ENCODE measurements at regions not wholly inside any gene's neighbourhood (a gene's known extent, or its start where the extent isn't known, plus 50 kb on each side); places are given as distances from the start of the nearest gene placed in this dataset.

- Histone ChIP-seq H4K20me1 (ENCODE audit: insufficient read depth, low read length) (no peaks in the 10 kb centered on the region), H3K4me1 (ENCODE audit: insufficient read depth, low read length) (no peaks in the 10 kb centered on the region), H3K27ac (ENCODE audit: low read depth, low read length) (no peak overlapping the region), H3K4me3 (ENCODE audit: insufficient read depth, low read depth, low read length) (no peak overlapping the region), H3K9ac (ENCODE audit: low read length) (no peak overlapping the region), H3K27me3 (ENCODE audit: insufficient read depth, low read length) (no peaks in the 10 kb centered on the region), H2AFZ (ENCODE audit: low read depth, low read length) (no peak overlapping the region), H3K79me2 (ENCODE audit: insufficient read depth, low read length) (no peaks in the 10 kb centered on the region), H3K4me2 (ENCODE audit: low read length) (no peak overlapping the region), H3K9me3 (ENCODE audit: insufficient read depth, low read depth, low read length) (no peaks in the 10 kb centered on the region), H3K36me3 (ENCODE audit: insufficient read depth, low read length) (no peaks in the 10 kb centered on the region)
- TF ChIP-seq, protein P1, sequence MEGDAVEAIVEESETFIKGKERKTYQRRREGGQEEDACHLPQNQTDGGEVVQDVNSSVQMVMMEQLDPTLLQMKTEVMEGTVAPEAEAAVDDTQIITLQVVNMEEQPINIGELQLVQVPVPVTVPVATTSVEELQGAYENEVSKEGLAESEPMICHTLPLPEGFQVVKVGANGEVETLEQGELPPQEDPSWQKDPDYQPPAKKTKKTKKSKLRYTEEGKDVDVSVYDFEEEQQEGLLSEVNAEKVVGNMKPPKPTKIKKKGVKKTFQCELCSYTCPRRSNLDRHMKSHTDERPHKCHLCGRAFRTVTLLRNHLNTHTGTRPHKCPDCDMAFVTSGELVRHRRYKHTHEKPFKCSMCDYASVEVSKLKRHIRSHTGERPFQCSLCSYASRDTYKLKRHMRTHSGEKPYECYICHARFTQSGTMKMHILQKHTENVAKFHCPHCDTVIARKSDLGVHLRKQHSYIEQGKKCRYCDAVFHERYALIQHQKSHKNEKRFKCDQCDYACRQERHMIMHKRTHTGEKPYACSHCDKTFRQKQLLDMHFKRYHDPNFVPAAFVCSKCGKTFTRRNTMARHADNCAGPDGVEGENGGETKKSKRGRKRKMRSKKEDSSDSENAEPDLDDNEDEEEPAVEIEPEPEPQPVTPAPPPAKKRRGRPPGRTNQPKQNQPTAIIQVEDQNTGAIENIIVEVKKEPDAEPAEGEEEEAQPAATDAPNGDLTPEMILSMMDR (IDR thresholded peaks at IDR 0.05; ENCODE audit: insufficient read depth, low read depth, low read length), result no peak
- TF ChIP-seq EZH2 (IDR thresholded peaks at IDR 0.05; ENCODE audit: insufficient read depth, low read length), result no peak
- Mint-ChIP-seq H3K4me1 (ENCODE audit: low read depth, unreplicated experiment) (no peaks in the 10 kb centered on the region), H3K36me3 (ENCODE audit: low read depth, unreplicated experiment) (no peaks in the 10 kb centered on the region), H3K27ac (ENCODE audit: unreplicated experiment) (no peak overlapping the region), H3K27me3 (ENCODE audit: low read depth, unreplicated experiment) (no peaks in the 10 kb centered on the region), H3K9me3 (ENCODE audit: unreplicated experiment) (no peaks in the 10 kb centered on the region), H3K4me3 (ENCODE audit: unreplicated experiment) (no peak overlapping the region)
- DNase-seq (ENCODE audit: low read depth), result no peak
- FAIRE-seq, result no peak
Measured at GRCh38 chr2:198622986-198623730, 818.8 kb downstream of the PLCL1 start.

- H3K4me2 ChIP-seq (ENCODE audit: low read length), result no peak overlapping the region
- DNase-seq (ENCODE audit: low read depth) (peak; percentile 1), FAIRE-seq (no peak)
- H3K27me3 ChIP-seq (ENCODE audit: insufficient read depth, low read length), result no peaks in the 10 kb centered on the region
- H3K9ac ChIP-seq (ENCODE audit: low read length), result no peak overlapping the region
- no peak overlapping the region for H3K27ac ChIP-seq (ENCODE audit: low read depth, low read length)
- H3K36me3 ChIP-seq (ENCODE audit: insufficient read depth, low read length), result no peaks in the 10 kb centered on the region
- H3K9me3 ChIP-seq (ENCODE audit: insufficient read depth, low read depth, low read length), result no peaks in the 10 kb centered on the region
- H3K79me2 ChIP-seq (ENCODE audit: insufficient read depth, low read length), result no peaks in the 10 kb centered on the region
- no peaks in the 10 kb centered on the region for H3K4me1 ChIP-seq (ENCODE audit: insufficient read depth, low read length)
- no peak overlapping the region for H2AFZ ChIP-seq (ENCODE audit: low read depth, low read length)
- no peak overlapping the region for H3K4me3 Mint-ChIP-seq (ENCODE audit: unreplicated experiment)
- TF ChIP-seq, protein P1 (IDR thresholded peaks at IDR 0.05; ENCODE audit: insufficient read depth, low read depth, low read length), result no peak
- no peak for TF ChIP-seq EZH2 (IDR thresholded peaks at IDR 0.05; ENCODE audit: insufficient read depth, low read length)
- H3K4me3 ChIP-seq (ENCODE audit: insufficient read depth, low read depth, low read length), result no peak overlapping the region
- H4K20me1 ChIP-seq (ENCODE audit: insufficient read depth, low read length), result no peaks in the 10 kb centered on the region
- peaks cover 6% of the 10 kb centered on the region for H3K4me1 Mint-ChIP-seq (ENCODE audit: low read depth, unreplicated experiment)
- no peaks in the 10 kb centered on the region for H3K9me3 Mint-ChIP-seq (ENCODE audit: unreplicated experiment)
- H3K27ac Mint-ChIP-seq (ENCODE audit: unreplicated experiment), result peak overlapping the region; percentile 82
- no peaks in the 10 kb centered on the region for H3K36me3 Mint-ChIP-seq (ENCODE audit: low read depth, unreplicated experiment)
- peaks cover 3% of the 10 kb centered on the region for H3K27me3 Mint-ChIP-seq (ENCODE audit: low read depth, unreplicated experiment)
Measured at GRCh38 chr2:198615972-198616371, 811.6 kb downstream of the PLCL1 start.

- no peaks in the 10 kb centered on the region for H3K4me1 ChIP-seq (ENCODE audit: insufficient read depth, low read length)
- no peak overlapping the region for H3K4me2 ChIP-seq (ENCODE audit: low read length)
- Mint-ChIP-seq H3K27ac (ENCODE audit: unreplicated experiment) (no peak overlapping the region), H3K36me3 (ENCODE audit: low read depth, unreplicated experiment) (no peaks in the 10 kb centered on the region), H3K4me1 (ENCODE audit: low read depth, unreplicated experiment) (peaks cover 2% of the 10 kb centered on the region), H3K9me3 (ENCODE audit: unreplicated experiment) (no peaks in the 10 kb centered on the region), H3K27me3 (ENCODE audit: low read depth, unreplicated experiment) (peaks cover 3% of the 10 kb centered on the region), H3K4me3 (ENCODE audit: unreplicated experiment) (no peak overlapping the region)
- FAIRE-seq (no peak), DNase-seq (ENCODE audit: low read depth) (no peak)
- H3K9ac ChIP-seq (ENCODE audit: low read length), result no peak overlapping the region
- no peaks in the 10 kb centered on the region for H3K36me3 ChIP-seq (ENCODE audit: insufficient read depth, low read length)
- H3K4me3 ChIP-seq (ENCODE audit: insufficient read depth, low read depth, low read length), result no peak overlapping the region
- H3K79me2 ChIP-seq (ENCODE audit: insufficient read depth, low read length), result no peaks in the 10 kb centered on the region
- no peak overlapping the region for H2AFZ ChIP-seq (ENCODE audit: low read depth, low read length)
- H3K27me3 ChIP-seq (ENCODE audit: insufficient read depth, low read length), result no peaks in the 10 kb centered on the region
- no peaks in the 10 kb centered on the region for H4K20me1 ChIP-seq (ENCODE audit: insufficient read depth, low read length)
- no peak overlapping the region for H3K27ac ChIP-seq (ENCODE audit: low read depth, low read length)
- no peak for TF ChIP-seq EZH2 (IDR thresholded peaks at IDR 0.05; ENCODE audit: insufficient read depth, low read length)
- TF ChIP-seq, protein P1 (IDR thresholded peaks at IDR 0.05; ENCODE audit: insufficient read depth, low read depth, low read length), result no peak
- H3K9me3 ChIP-seq (ENCODE audit: insufficient read depth, low read depth, low read length), result no peaks in the 10 kb centered on the region
Measured at GRCh38 chr2:198611201-198611600, 806.8 kb downstream of the PLCL1 start.
